ENCODE measurements at regions not wholly inside any gene's neighbourhood (a gene's known extent, or its start where the extent isn't known, plus 50 kb on each side); places are given as distances from the start of the nearest gene placed in this dataset.
"Not testable (repeated sequence)": the region's sequence is repeated elsewhere in the genome, so short reads cannot be mapped to it uniquely, and the experiment has no call there.

DNA sequence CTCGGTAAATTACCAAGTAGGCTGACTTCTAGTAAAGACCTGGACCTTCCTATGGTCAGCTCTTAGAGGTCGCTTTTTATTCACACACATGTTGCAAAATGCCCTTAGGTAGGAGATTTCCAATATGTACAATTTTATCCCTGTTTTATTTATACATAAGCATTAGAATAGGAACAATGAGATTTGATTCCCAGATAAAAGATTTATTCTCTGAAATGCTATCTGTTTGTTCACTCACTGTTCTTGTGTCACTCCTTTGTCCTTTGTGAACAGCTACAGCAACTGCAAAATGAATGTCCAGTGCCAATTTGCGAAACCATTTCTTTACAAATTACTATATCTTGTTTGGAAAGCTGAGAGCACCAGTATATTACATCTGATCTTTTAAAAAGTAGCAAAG is 991.5 kb upstream of the TYRP1 start:
- H3K4me1 Mint-ChIP-seq = no peaks in the 10 kb centered on the region
- CTCF ChIA-PET = no interaction called here
- no peak overlapping the region for H3K27ac Mint-ChIP-seq
- H3K27me3 Mint-ChIP-seq = no peaks in the 10 kb centered on the region
- no peak overlapping the region for H3K4me3 Mint-ChIP-seq
- peaks cover 11% of the 10 kb centered on the region for H3K9me3 Mint-ChIP-seq
- DNase-seq = no peak
- H3K36me3 Mint-ChIP-seq = no peaks in the 10 kb centered on the region

DNA sequence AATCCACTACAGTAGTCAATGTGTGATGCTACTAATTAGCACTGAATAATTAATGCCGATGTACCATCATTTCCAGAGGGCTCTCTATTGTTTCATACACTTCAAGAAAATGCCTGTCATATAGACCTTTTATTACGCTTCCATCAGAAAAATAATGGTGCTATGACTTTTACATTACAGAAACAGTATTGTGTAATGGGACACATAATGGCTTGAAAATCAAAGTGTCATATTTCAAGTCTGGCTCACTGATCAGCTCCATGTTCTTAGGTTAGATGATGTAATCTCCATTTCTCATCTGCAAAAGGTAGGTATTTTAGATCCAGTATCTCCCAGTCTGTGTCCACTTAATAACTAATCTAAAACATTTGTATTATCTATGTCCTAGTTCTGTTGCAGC is 990.6 kb upstream of the TYRP1 start:
- no peak overlapping the region for H3K4me3 Mint-ChIP-seq
- CTCF ChIA-PET = no interaction called here
- no peak for DNase-seq
- H3K36me3 Mint-ChIP-seq = no peaks in the 10 kb centered on the region
- no peak overlapping the region for H3K27ac Mint-ChIP-seq
- H3K9me3 Mint-ChIP-seq = peaks cover 12% of the 10 kb centered on the region
- H3K4me1 Mint-ChIP-seq = no peaks in the 10 kb centered on the region
- H3K27me3 Mint-ChIP-seq = no peaks in the 10 kb centered on the region

DNA sequence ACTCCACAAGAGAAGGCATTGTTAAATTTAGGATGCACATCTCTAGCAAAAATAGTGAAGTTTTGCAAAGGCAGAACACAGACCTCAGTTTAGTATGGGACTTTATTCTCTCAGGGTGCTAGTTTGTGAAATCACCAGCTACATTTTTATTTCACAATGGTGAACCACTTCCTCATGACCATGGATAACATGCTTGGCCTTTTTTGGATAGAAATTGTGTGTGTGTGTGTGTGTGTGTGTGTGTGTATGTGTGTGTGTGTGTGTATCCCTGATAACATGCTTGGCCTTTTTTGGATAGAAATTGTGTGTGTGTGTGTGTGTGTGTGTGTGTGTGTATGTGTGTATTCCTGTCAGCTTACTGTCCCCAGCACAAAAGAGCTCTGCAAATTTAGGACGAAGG is 989.0 kb upstream of the TYRP1 start:
- H3K27me3 Mint-ChIP-seq, H3K27ac Mint-ChIP-seq, CTCF ChIA-PET, DNase-seq, H3K4me1 Mint-ChIP-seq, H3K36me3 Mint-ChIP-seq, H3K4me3 Mint-ChIP-seq: not testable (repeated sequence)
- peaks cover 12% of the 10 kb centered on the region for H3K9me3 Mint-ChIP-seq

DNA sequence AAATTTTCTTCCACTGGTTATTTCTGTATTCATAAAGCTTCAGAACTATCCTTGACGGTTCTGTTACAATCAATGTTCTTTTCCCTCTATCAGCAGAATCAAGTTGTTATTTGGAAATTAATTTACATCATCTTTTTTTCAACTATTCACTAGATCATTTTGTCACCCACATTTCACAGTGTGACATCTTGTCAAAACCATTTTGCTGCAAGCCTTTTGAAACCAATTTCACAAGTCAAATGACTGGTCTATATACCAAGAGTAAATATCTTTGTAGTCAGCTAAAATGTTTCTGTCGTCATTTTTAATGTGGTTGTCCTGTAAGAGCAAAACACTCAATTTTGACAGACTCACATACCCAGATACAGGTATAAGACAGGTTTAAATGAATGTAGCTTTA is 984.3 kb upstream of the TYRP1 start:
- Mint-ChIP-seq H3K27ac (no peak overlapping the region), H3K4me1 (no peaks in the 10 kb centered on the region), H3K27me3 (no peaks in the 10 kb centered on the region), H3K36me3 (no peaks in the 10 kb centered on the region), H3K9me3 (peaks cover 10% of the 10 kb centered on the region), H3K4me3 (no peak overlapping the region)
- DNase-seq = no peak
- CTCF ChIA-PET = no interaction called here

DNA sequence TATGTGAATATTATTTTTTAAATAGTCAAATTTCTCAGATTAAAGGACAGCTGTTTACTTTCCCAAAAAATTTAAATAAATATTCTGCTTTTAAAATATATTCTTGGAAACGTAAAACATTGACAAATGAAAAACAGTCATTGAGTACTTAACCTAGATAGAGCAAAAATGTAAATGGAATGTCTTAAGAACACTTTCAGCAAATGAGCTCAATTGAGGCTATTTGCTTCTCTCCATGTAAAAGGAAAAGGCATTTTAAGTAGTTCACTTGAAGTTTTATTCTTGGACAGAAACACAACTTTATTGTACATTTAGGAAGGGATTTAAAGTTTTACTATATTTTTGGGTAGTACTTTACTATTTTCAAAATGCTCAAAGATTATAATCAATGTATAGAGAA is 983.6 kb upstream of the TYRP1 start:
- Mint-ChIP-seq H3K4me3 (no peak overlapping the region), H3K36me3 (no peaks in the 10 kb centered on the region), H3K27me3 (no peaks in the 10 kb centered on the region), H3K4me1 (no peaks in the 10 kb centered on the region), H3K9me3 (peaks cover 10% of the 10 kb centered on the region), H3K27ac (no peak overlapping the region)
- DNase-seq = no peak
- CTCF ChIA-PET = no interaction called here

DNA sequence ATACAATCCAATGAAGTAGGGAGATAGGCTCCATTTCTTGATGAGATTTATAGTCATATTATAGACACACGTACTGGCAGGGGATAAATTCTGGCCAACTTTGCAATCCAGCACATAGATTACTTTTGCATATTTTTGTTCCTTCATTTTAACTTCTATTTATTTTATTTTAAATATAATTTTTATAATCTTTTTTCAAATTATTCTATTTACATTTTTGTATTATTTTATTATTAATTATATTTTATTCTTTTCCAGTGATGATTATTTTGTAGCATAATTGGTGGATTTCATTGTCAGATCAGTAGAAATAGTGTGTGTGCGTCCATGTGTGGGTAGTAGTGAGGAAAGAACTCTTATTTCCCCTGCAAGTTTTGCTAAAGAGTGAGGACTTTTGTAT is 980.1 kb upstream of the TYRP1 start:
- no peak overlapping the region for H3K4me3 Mint-ChIP-seq
- H3K9me3 Mint-ChIP-seq = peaks cover 6% of the 10 kb centered on the region
- DNase-seq = no peak
- no peak overlapping the region for H3K27ac Mint-ChIP-seq
- H3K27me3 Mint-ChIP-seq = no peaks in the 10 kb centered on the region
- no peaks in the 10 kb centered on the region for H3K36me3 Mint-ChIP-seq
- H3K4me1 Mint-ChIP-seq = no peaks in the 10 kb centered on the region
- CTCF ChIA-PET = no interaction called here

DNA sequence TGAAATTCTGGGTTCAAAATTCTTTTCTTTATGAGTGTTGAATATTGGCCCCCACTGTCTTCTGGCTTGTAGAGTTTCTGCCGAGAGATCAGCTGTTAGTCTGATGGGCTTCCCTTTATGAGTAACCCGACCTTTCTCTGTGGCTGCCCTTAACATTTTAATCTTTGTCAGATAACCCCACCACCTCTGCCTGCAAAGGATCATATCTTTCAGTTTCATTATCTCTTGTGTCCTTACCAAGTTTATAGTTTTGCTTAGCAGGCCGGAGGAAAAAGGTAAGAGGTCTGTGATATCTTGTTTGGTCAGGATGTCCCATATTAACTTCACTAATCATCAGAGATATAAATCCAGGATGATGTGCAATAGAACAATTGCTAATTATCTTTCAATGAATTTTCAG is 970.2 kb upstream of the TYRP1 start:
- Mint-ChIP-seq H3K27me3 (no peaks in the 10 kb centered on the region), H3K36me3 (no peaks in the 10 kb centered on the region), H3K4me1 (no peaks in the 10 kb centered on the region), H3K9me3 (peaks cover 32% of the 10 kb centered on the region), H3K4me3 (no peak overlapping the region), H3K27ac (no peak overlapping the region)
- DNase-seq = no peak
- CTCF ChIA-PET = no interaction called here

DNA sequence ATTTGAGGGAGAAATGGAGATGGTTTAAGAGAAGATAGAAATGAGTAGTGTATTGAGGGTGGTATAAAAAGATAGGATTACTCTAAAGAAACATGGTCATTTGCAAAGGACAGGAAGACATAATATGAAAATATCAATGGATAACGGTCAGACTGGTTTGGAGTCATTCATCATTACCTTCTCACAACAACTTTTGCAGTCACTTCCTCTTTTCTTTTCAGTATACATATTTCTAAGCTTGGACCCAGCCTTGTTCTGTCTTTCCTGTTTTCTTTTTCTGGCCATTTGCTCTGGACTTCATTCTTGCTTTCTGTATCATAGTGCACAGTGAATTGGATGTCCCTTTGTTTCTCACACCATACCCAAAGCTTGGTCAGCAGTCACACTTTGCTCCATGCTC is 966.5 kb upstream of the TYRP1 start:
- no peaks in the 10 kb centered on the region for H3K4me1 Mint-ChIP-seq
- no peaks in the 10 kb centered on the region for H3K36me3 Mint-ChIP-seq
- peaks cover 24% of the 10 kb centered on the region for H3K9me3 Mint-ChIP-seq
- H3K4me3 Mint-ChIP-seq = no peak overlapping the region
- H3K27me3 Mint-ChIP-seq = no peaks in the 10 kb centered on the region
- DNase-seq = no peak
- CTCF ChIA-PET = no interaction called here
- H3K27ac Mint-ChIP-seq = no peak overlapping the region

DNA sequence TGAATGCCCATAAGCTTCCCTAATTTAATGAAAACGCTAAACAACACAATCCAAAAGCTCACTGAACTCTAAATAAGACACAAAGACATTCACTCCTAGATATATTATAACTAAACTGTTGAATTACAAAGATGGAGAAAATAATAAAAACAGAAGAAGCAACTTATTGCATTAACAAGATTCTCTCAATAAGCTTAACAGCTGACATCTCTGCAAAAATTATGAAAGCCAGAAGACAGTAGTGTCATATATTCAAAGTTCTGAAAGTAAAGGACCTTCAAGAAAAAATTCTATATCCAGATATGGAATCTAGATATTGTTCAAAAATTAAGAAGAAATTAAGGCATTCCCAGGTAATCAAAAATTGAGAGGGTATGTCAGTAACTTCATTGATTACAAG is 957.8 kb upstream of the TYRP1 start:
- no peaks in the 10 kb centered on the region for H3K4me1 Mint-ChIP-seq
- H3K27me3 Mint-ChIP-seq = no peaks in the 10 kb centered on the region
- peaks cover 18% of the 10 kb centered on the region for H3K9me3 Mint-ChIP-seq
- CTCF ChIA-PET = no interaction called here
- no peaks in the 10 kb centered on the region for H3K36me3 Mint-ChIP-seq
- no peak overlapping the region for H3K27ac Mint-ChIP-seq
- DNase-seq = no peak
- no peak overlapping the region for H3K4me3 Mint-ChIP-seq

DNA sequence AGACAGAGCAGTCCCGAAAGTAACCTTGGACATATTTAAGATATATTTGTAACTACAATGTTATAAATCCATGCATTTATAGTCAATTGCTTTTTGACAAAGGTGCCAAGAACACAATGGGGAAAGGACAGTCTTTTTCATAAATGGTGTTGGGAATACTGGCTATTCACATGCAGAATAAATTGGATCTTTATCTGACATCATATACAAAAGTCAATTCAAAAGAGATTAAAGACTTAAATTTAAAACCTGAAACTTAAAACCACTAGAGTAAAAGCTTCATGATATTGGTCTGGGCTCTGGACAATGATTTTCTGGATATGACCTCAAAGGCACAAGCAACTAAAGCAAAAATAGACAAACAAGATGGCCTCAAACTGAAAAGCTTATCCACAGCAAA is 950.7 kb upstream of the TYRP1 start:
- no peak for DNase-seq
- H3K27ac Mint-ChIP-seq = no peak overlapping the region
- CTCF ChIA-PET = no interaction called here
- H3K27me3 Mint-ChIP-seq = no peaks in the 10 kb centered on the region
- H3K36me3 Mint-ChIP-seq = no peaks in the 10 kb centered on the region
- no peak overlapping the region for H3K4me3 Mint-ChIP-seq
- H3K4me1 Mint-ChIP-seq = no peaks in the 10 kb centered on the region
- H3K9me3 Mint-ChIP-seq = peaks cover 16% of the 10 kb centered on the region

DNA sequence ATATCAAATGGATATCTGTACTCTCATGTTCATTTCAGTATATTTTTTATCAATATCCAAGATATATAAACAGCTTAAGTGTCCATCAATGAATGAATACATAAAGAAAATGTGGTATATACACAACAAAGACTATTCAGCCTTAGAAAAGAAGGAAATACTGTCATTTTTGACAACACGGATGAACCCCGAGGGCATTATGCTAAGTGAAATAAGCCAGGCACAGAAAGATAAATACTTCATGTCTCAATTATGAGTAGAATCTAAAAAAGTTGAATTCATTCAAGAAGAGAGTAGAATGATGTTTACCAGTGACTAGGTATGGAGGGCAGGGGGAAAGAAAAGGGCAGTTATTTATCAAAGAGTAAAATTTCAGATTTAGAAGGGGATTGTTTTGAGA is 949.8 kb upstream of the TYRP1 start:
- DNase-seq = no peak
- Mint-ChIP-seq H3K27ac (no peak overlapping the region), H3K4me3 (no peak overlapping the region), H3K36me3 (no peaks in the 10 kb centered on the region), H3K9me3 (peaks cover 16% of the 10 kb centered on the region), H3K4me1 (no peaks in the 10 kb centered on the region), H3K27me3 (no peaks in the 10 kb centered on the region)
- CTCF ChIA-PET = no interaction called here

DNA sequence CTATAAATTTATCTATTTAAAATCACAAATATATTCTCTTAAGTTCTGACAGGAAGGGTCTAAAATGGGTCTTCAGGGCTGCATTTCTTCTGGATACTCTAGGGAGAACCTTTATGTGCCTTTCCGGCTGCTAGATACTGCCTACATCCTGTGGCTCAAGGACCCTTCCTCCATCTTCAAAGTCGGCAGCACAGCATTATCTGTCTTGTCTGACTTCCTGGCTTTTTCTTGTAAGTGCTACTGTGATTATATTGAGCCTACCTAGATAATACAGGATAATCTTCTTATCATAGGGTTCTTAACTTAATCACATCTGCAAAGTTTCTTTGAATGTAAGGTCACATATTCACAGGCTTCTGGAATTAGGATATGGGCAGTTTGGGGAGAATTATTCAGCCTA is 943.8 kb upstream of the TYRP1 start:
- CTCF ChIA-PET = no interaction called here
- no peaks in the 10 kb centered on the region for H3K36me3 Mint-ChIP-seq
- H3K4me1 Mint-ChIP-seq = no peaks in the 10 kb centered on the region
- peaks cover 9% of the 10 kb centered on the region for H3K9me3 Mint-ChIP-seq
- H3K27me3 Mint-ChIP-seq = no peaks in the 10 kb centered on the region
- no peak for DNase-seq
- H3K4me3 Mint-ChIP-seq = no peak overlapping the region
- H3K27ac Mint-ChIP-seq = no peak overlapping the region

DNA sequence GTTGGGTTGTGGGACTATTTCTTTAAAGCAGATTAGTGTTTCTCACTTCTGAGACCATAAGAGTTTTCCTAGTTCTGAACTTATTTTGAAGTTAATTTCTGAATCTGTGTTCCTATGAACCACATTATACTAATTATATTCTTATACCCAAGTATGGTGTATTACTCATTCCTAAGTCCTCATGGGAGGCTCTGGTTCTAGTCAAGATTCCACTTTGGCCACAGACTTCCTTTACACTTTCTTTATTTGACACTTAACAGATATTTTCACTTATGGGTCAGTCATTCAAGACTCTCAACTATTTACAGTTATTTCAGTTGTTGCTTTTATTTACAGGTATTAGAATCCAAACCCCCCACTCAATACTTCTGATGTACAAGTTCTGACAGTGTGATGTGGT is 937.2 kb upstream of the TYRP1 start:
- DNase-seq = no peak
- Mint-ChIP-seq H3K4me1 (no peaks in the 10 kb centered on the region), H3K4me3 (no peak overlapping the region), H3K27ac (no peak overlapping the region), H3K9me3 (peaks cover 7% of the 10 kb centered on the region), H3K36me3 (no peaks in the 10 kb centered on the region), H3K27me3 (no peaks in the 10 kb centered on the region)
- CTCF ChIA-PET = no interaction called here

DNA sequence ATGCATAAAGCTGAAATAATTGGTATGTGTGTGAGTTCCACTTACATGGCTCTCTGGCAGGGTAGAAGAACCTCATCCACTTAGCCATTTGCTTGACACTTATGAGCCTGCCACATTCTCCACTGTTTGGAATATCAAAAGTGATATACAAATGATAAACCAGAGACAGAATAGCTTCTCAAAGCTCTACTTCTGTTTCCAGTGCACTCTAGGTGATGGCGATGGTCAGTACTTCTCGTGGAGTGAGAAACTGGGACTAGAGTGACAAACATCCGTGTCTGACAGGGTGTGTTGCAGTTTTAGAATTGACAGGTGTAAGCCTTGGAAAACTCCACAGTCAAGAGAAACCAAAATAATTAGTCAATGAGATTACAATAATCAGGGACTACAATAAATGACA is 935.8 kb upstream of the TYRP1 start:
- H3K27ac Mint-ChIP-seq = no peak overlapping the region
- H3K9me3 Mint-ChIP-seq = peaks cover 3% of the 10 kb centered on the region
- CTCF ChIA-PET = no interaction called here
- H3K4me3 Mint-ChIP-seq = no peak overlapping the region
- DNase-seq = no peak
- H3K36me3 Mint-ChIP-seq = no peaks in the 10 kb centered on the region
- no peaks in the 10 kb centered on the region for H3K27me3 Mint-ChIP-seq
- H3K4me1 Mint-ChIP-seq = no peaks in the 10 kb centered on the region

DNA sequence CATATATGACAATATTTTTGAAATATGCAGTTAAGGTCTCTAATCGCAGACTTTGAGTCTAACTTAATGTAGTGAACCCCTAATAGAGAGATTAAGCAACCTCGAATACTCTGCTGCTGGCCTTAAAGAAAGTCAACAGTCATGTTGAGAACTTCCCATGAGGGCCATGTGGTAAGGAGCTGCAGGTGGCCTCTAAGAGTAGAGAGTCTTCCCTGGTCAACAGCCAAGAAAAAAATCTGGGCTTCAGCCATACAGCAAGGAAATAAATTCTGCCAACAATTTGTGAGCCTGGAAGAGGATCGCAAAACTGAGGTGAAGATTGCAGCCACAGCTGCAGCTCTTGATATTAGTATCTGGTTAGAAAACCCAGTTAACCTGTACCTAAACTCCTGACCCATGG is 935.2 kb upstream of the TYRP1 start:
- Mint-ChIP-seq H3K36me3 (no peaks in the 10 kb centered on the region), H3K27me3 (no peaks in the 10 kb centered on the region), H3K9me3 (peaks cover 2% of the 10 kb centered on the region), H3K4me3 (no peak overlapping the region), H3K27ac (no peak overlapping the region), H3K4me1 (no peaks in the 10 kb centered on the region)
- DNase-seq = no peak
- CTCF ChIA-PET = no interaction called here

DNA sequence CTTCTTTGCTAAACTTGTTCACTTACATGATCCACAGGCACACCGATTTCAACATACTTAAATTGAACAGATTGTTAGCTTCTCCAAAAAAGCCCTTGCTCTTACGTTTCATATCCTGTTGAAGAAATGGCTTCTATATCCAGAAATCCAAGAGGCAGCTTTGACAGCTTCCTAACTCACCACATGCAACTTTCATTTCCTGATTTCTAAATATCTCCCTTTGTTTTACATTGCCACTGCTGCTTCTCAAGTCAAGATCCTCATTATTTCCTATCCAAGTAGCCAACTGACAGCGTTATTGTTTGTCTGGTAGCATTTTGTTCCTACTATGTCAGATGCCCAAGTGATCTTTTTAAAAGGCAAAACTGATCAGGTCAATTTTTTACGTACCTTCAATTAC is 913.2 kb upstream of the TYRP1 start:
- no peak for DNase-seq
- H3K27ac Mint-ChIP-seq = no peak overlapping the region
- no peaks in the 10 kb centered on the region for H3K36me3 Mint-ChIP-seq
- no peaks in the 10 kb centered on the region for H3K4me1 Mint-ChIP-seq
- CTCF ChIA-PET = no interaction called here
- no peak overlapping the region for H3K4me3 Mint-ChIP-seq
- H3K27me3 Mint-ChIP-seq = no peaks in the 10 kb centered on the region
- H3K9me3 Mint-ChIP-seq = peaks cover 6% of the 10 kb centered on the region

Measured in activated naive CD4-positive, alpha-beta T cell treated with anti-CD3 and anti-CD28 coated beads, Interleukin-2, amount 10 ng/mL, durations not matched to agents 7 days and 5 days (primary cell).